PC-9 (cell line): ENCODE measurements at regions not wholly inside any gene's neighbourhood (a gene's known extent, or its start where the extent isn't known, plus 50 kb on each side); places are given as distances from the start of the nearest gene placed in this dataset.
"Not testable (repeated sequence)": the region's sequence is repeated elsewhere in the genome, so short reads cannot be mapped to it uniquely, and the experiment has no call there.

ENCODE experiments used
- CTCF ChIP-seq: fragments of 200-600 bp; sonication (generic); conservative IDR thresholded peaks from 2 replicates; pipeline ENCODE4 v1.6.1; 2017; ENCODE audit warnings: mixed run types, antibody characterized with exemption, mild to moderate bottlenecking, moderate library complexity
- EZH2 ChIP-seq: fragments of 200-600 bp; sonication (generic); IDR thresholded peaks from 2 replicates; pipeline ENCODE4 v1.8.0; 2017; ENCODE audit warnings: antibody characterized with exemption, low read depth

GRCh38 chr1:234785922-234786321 is 175.9 kb upstream of the IRF2BP2 start:
- TF ChIP-seq EZH2, CTCF: not testable (repeated sequence)
